DMS153 treated with DMSO at 0.1 percent for 48 hours (cell line): ENCODE measurements at regions not wholly inside any gene's neighbourhood (a gene's known extent, or its start where the extent isn't known, plus 50 kb on each side); places are given as distances from the start of the nearest gene placed in this dataset.
"Not testable (repeated sequence)": the region's sequence is repeated elsewhere in the genome, so short reads cannot be mapped to it uniquely, and the experiment has no call there.

ENCODE experiments used
- DNase-seq: peaks from one replicate; lab custom pipeline; 2025; ENCODE audit not compliant: unreplicated experiment; lab: John Stamatoyannopoulos, UW

- no peak for DNase-seq
Measured at GRCh38 chr16:27600381-27600780, 50.4 kb downstream of the KATNIP start.

- no peak for DNase-seq
Measured at GRCh38 chr16:27602103-27602502, 52.2 kb downstream of the KATNIP start.

GRCh38 chr16:27605500-27606106, 55.7 kb downstream of the KATNIP start:
- peak; percentile 3 for DNase-seq

GRCh38 chr16:27611340-27611739, 61.4 kb downstream of the KATNIP start:
- DNase-seq: no peak

GRCh38 chr16:27613238-27613791, 63.4 kb downstream of the KATNIP start:
- DNase-seq: no peak

GRCh38 chr16:27617665-27618064, 67.7 kb downstream of the KATNIP start:
- DNase-seq: no peak

- DNase-seq: no peak
Measured at GRCh38 chr16:27618165-27618564, 68.2 kb downstream of the KATNIP start.

- DNase-seq: no peak
Measured at GRCh38 chr16:27618606-27619327, 68.8 kb downstream of the KATNIP start.

- DNase-seq: no peak
Measured at GRCh38 chr16:27620541-27620940, 70.6 kb downstream of the KATNIP start.

- DNase-seq: no peak
Measured at GRCh38 chr16:27624154-27625049, 74.5 kb downstream of the KATNIP start.

GRCh38 chr16:27625050-27625697, 75.2 kb downstream of the KATNIP start:
- DNase-seq: peak; percentile 59

- no peak for DNase-seq
Measured at GRCh38 chr16:27627136-27627535, 77.2 kb downstream of the KATNIP start.

GRCh38 chr16:27628241-27628942, 78.4 kb downstream of the KATNIP start:
- no peak for DNase-seq

GRCh38 chr16:27628943-27629462, 79.1 kb downstream of the KATNIP start:
- DNase-seq: not testable (repeated sequence)

- DNase-seq: no peak
Measured at GRCh38 chr16:27632216-27632615, 82.3 kb downstream of the KATNIP start.

GRCh38 chr16:27633221-27633620, 83.3 kb downstream of the KATNIP start:
- DNase-seq: no peak

- no peak for DNase-seq
Measured at GRCh38 chr16:27633721-27634120, 83.8 kb downstream of the KATNIP start.

- no peak for DNase-seq
Measured at GRCh38 chr16:27634779-27635178, 84.8 kb downstream of the KATNIP start.

GRCh38 chr16:27636453-27637240, 86.7 kb downstream of the KATNIP start:
- DNase-seq: no peak
